ENCODE measurements at regions not wholly inside any gene's neighbourhood (a gene's known extent, or its start where the extent isn't known, plus 50 kb on each side); places are given as distances from the start of the nearest gene placed in this dataset.

GRCh38 chr1:214977110-214977509 is 105.4 kb upstream of the KCNK2 start:
- Mint-ChIP-seq H3K27ac (no peak overlapping the region), H3K27me3 (no peaks in the 10 kb centered on the region), H3K4me1 (ENCODE audit: low read depth in 2 of 2) (no peaks in the 10 kb centered on the region), H3K9me3 (peaks cover 13% of the 10 kb centered on the region), H3K36me3 (peaks cover 5% of the 10 kb centered on the region), H3K4me3 (no peak overlapping the region)
- DNase-seq (ENCODE audit: low spot score) (no peak), ATAC-seq (no peak)

DNA sequence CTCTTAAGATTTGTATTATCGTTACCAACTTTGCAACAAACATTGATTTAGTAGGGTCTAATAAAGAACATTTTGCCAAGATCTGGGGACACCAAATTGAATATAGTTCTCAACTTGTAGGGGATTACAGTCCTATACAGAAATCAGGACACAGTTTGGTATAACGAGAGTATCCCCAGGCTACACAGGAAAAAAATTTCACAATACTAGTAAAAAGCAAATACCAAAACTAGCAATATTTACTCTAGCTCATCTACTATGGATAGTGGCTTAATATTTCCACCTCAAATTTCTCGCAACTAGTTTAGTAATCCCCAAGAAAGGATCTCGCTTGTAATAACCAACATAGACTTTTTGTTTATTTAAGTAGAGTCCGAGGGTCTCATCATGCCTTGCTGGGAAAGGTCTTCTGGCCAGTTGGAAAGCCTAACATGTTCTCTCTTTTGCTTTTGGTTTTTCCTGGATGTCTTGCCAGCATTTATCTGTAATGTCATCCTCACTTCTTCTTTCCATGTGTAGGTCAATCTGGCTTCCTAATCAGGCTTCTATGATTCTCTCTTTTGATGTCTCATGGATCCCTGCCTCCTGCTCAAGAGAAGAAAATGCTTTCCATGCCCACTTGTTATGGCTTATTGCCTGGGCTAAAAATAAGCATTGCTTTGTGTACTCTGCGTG is 104.7 kb upstream of the KCNK2 start:
- H3K27ac Mint-ChIP-seq: no peak overlapping the region
- no peak for ATAC-seq
- no peaks in the 10 kb centered on the region for H3K4me1 Mint-ChIP-seq (ENCODE audit: low read depth in 2 of 2)
- no peak for DNase-seq (ENCODE audit: low spot score)
- H3K27me3 Mint-ChIP-seq: no peaks in the 10 kb centered on the region
- peaks cover 13% of the 10 kb centered on the region for H3K9me3 Mint-ChIP-seq
- peaks cover 4% of the 10 kb centered on the region for H3K36me3 Mint-ChIP-seq
- H3K4me3 Mint-ChIP-seq: no peak overlapping the region

GRCh38 chr1:214979191-214979590 is 103.3 kb upstream of the KCNK2 start:
- ATAC-seq (no peak), DNase-seq (ENCODE audit: low spot score) (no peak)
- Mint-ChIP-seq H3K9me3 (peaks cover 12% of the 10 kb centered on the region), H3K27ac (no peak overlapping the region), H3K4me1 (ENCODE audit: low read depth in 2 of 2) (no peaks in the 10 kb centered on the region), H3K27me3 (no peaks in the 10 kb centered on the region), H3K36me3 (peaks cover 6% of the 10 kb centered on the region), H3K4me3 (no peak overlapping the region)

DNA sequence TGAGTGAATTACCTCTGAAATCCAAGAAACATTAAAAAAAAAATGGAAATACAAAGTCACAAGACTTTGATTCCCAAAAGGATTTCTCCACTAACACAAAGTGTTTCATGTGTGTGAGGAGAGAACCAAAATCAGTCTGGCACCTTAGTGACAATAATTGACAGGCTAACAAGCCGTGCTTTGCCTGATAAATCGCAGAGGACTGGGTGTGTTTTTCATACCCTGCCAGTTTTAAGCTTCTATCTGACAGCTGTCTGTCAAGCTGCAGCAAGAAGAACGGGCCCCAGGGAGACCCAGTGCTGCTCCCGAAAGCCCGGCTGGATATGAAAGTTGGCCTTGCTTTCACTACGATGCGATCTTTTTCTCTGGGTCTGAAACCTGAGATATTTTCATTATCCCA is 101.6 kb upstream of the KCNK2 start:
- Mint-ChIP-seq H3K27ac (no peak overlapping the region), H3K36me3 (peaks cover 8% of the 10 kb centered on the region), H3K4me1 (ENCODE audit: low read depth in 2 of 2) (no peaks in the 10 kb centered on the region), H3K27me3 (no peaks in the 10 kb centered on the region), H3K9me3 (peaks cover 9% of the 10 kb centered on the region), H3K4me3 (no peak overlapping the region)
- ATAC-seq (no peak), DNase-seq (ENCODE audit: low spot score) (no peak)

- ATAC-seq: no peak
- H3K36me3 Mint-ChIP-seq: peaks cover 8% of the 10 kb centered on the region
- no peaks in the 10 kb centered on the region for H3K4me1 Mint-ChIP-seq (ENCODE audit: low read depth in 2 of 2)
- H3K4me3 Mint-ChIP-seq: no peak overlapping the region
- H3K9me3 Mint-ChIP-seq: peaks cover 13% of the 10 kb centered on the region
- no peak overlapping the region for H3K27ac Mint-ChIP-seq
- DNase-seq (ENCODE audit: low spot score): no peak
- H3K27me3 Mint-ChIP-seq: no peaks in the 10 kb centered on the region
Measured at GRCh38 chr1:214983126-214983869, 99.2 kb upstream of the KCNK2 start.

GRCh38 chr1:214989341-214989740 is 93.2 kb upstream of the KCNK2 start:
- no peak overlapping the region for H3K27ac Mint-ChIP-seq
- H3K9me3 Mint-ChIP-seq: peaks cover 29% of the 10 kb centered on the region
- no peaks in the 10 kb centered on the region for H3K27me3 Mint-ChIP-seq
- H3K4me3 Mint-ChIP-seq: no peak overlapping the region
- peaks cover 18% of the 10 kb centered on the region for H3K36me3 Mint-ChIP-seq
- H3K4me1 Mint-ChIP-seq (ENCODE audit: low read depth in 2 of 2): no peaks in the 10 kb centered on the region
- DNase-seq (ENCODE audit: low spot score) (no peak), ATAC-seq (no peak)

DNA sequence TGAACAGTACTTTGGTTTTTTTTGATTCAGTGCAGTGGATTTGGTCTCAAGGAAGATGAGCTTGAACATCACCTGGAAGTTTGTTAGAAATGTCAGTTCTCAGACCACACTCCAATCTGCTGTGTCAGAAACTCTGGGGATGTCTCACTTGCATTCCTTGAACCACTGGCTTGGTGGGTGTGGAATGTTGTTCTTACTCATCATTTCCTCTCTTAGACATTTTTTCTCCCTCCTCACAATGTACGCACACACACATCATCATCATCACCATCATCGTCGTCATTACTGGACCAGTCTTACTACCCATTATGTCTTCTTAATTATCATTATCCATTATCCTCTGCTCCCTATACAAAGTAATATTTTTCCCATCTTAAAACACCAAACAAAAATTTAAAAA is 91.9 kb upstream of the KCNK2 start:
- no peaks in the 10 kb centered on the region for H3K27me3 Mint-ChIP-seq
- H3K27ac Mint-ChIP-seq: no peak overlapping the region
- peaks cover 17% of the 10 kb centered on the region for H3K36me3 Mint-ChIP-seq
- no peak for ATAC-seq
- DNase-seq (ENCODE audit: low spot score): no peak
- H3K4me3 Mint-ChIP-seq: no peak overlapping the region
- H3K9me3 Mint-ChIP-seq: peaks cover 29% of the 10 kb centered on the region
- no peaks in the 10 kb centered on the region for H3K4me1 Mint-ChIP-seq (ENCODE audit: low read depth in 2 of 2)

- no peak overlapping the region for H3K27ac Mint-ChIP-seq
- no peaks in the 10 kb centered on the region for H3K4me1 Mint-ChIP-seq (ENCODE audit: low read depth in 2 of 2)
- no peak for DNase-seq (ENCODE audit: low spot score)
- no peak overlapping the region for H3K4me3 Mint-ChIP-seq
- peaks cover 29% of the 10 kb centered on the region for H3K9me3 Mint-ChIP-seq
- no peak for ATAC-seq
- no peaks in the 10 kb centered on the region for H3K27me3 Mint-ChIP-seq
- peaks cover 17% of the 10 kb centered on the region for H3K36me3 Mint-ChIP-seq
Measured at GRCh38 chr1:214991691-214992315, 90.7 kb upstream of the KCNK2 start.

DNA sequence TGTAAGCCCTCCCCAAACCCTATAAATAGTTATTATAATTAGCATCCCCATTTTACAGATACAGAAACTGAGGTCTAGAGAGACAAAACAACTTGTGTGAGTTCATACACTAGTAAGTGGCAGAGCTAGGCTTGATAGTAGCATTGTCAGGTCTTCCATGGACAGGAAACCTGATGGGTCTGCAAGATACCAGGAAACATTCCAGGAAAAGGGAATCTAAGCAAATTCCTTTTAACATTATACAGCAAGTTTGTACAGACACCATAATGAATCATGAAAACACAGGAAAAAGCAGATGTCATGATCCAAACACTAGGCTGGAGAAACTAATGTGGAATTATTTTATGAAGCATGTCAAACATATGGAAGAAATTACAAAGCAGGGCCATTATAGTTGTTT is 89.1 kb upstream of the KCNK2 start:
- no peak overlapping the region for H3K4me3 Mint-ChIP-seq
- H3K27ac Mint-ChIP-seq: no peak overlapping the region
- H3K27me3 Mint-ChIP-seq: no peaks in the 10 kb centered on the region
- peaks cover 25% of the 10 kb centered on the region for H3K9me3 Mint-ChIP-seq
- no peaks in the 10 kb centered on the region for H3K4me1 Mint-ChIP-seq (ENCODE audit: low read depth in 2 of 2)
- no peak for ATAC-seq
- DNase-seq (ENCODE audit: low spot score): no peak
- H3K36me3 Mint-ChIP-seq: peaks cover 21% of the 10 kb centered on the region

DNA sequence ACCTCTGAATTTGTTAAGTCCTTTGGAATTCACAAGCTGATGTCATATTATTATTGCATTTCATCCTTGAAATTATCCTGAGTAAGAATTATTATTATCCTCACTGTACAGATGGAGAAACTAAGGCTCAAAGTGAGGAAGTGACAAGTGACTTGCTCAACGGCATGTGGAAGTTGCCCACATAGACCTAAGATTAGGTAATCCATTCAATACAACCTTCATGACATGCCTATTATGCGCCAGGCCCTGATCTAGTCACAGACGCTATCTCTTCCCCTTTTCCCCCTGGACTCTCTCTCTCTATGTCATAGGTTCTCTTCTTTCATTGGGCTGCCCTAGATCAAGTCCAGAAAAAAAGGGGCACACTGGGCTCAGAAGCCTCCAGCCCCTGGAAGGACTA is 84.9 kb upstream of the KCNK2 start:
- H3K27me3 Mint-ChIP-seq: no peaks in the 10 kb centered on the region
- H3K36me3 Mint-ChIP-seq: peaks cover 4% of the 10 kb centered on the region
- DNase-seq (ENCODE audit: low spot score): no peak
- ATAC-seq: no peak
- H3K27ac Mint-ChIP-seq: no peak overlapping the region
- H3K9me3 Mint-ChIP-seq: peaks cover 6% of the 10 kb centered on the region
- no peaks in the 10 kb centered on the region for H3K4me1 Mint-ChIP-seq (ENCODE audit: low read depth in 2 of 2)
- no peak overlapping the region for H3K4me3 Mint-ChIP-seq

GRCh38 chr1:215001419-215002021 is 81.0 kb upstream of the KCNK2 start:
- Mint-ChIP-seq H3K36me3 (peaks cover 4% of the 10 kb centered on the region), H3K27ac (no peak overlapping the region), H3K4me3 (no peak overlapping the region), H3K4me1 (ENCODE audit: low read depth in 2 of 2) (no peaks in the 10 kb centered on the region), H3K9me3 (peaks cover 17% of the 10 kb centered on the region), H3K27me3 (no peaks in the 10 kb centered on the region)
- DNase-seq (ENCODE audit: low spot score) (no peak), ATAC-seq (no peak)

DNA sequence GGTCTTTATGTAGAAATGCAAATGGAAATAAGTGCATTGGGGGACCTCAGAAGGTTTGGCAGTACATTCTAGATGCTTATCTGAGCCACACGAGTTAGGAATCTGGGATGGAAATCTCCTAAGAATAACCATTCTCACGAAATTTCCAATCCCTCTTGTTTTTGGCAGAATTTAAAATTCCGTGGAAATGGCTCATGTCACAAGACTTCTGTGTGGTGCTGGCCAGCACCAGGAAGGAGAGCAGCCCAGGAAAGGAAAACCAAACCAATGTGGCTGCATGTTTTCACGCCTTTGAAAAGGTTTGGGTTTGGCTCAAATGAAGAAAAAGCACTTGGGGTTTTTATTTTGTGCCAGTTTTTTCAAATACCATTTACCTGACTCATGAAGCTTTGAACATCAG is 80.1 kb upstream of the KCNK2 start:
- Mint-ChIP-seq H3K4me1 (ENCODE audit: low read depth in 2 of 2) (no peaks in the 10 kb centered on the region), H3K36me3 (peaks cover 2% of the 10 kb centered on the region), H3K9me3 (peaks cover 17% of the 10 kb centered on the region), H3K27me3 (no peaks in the 10 kb centered on the region), H3K27ac (no peak overlapping the region), H3K4me3 (no peak overlapping the region)
- DNase-seq (ENCODE audit: low spot score) (no peak), ATAC-seq (no peak)

DNA sequence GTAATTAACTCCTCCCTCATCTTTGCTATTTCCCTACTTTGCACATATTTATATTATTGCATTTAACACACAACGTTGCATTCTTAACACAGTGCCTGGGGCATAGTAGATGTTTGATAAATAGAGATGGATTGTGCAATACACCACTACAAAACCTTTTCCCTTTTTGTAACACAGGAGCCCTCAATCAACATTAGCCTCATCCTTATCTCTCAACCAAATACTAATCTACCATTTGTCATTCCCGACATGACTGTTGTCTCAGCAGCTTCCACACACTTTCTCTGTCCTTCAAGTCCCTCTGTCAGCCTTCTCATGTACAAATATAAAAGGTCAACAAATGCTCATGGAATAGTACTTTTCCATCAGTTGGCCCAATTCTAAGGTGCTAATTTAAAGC is 78.9 kb upstream of the KCNK2 start:
- ATAC-seq: no peak
- Mint-ChIP-seq H3K27me3 (no peaks in the 10 kb centered on the region), H3K4me3 (no peak overlapping the region), H3K9me3 (peaks cover 17% of the 10 kb centered on the region), H3K36me3 (no peaks in the 10 kb centered on the region), H3K27ac (no peak overlapping the region), H3K4me1 (ENCODE audit: low read depth in 2 of 2) (no peaks in the 10 kb centered on the region)
- no peak for DNase-seq (ENCODE audit: low spot score)
